Activated T-cell treated with anti-CD3 and anti-CD28 coated beads, Interleukin-2, amount 50 U/mL, for 72 hours (primary cell): ENCODE measurements at regions not wholly inside any gene's neighbourhood (a gene's known extent, or its start where the extent isn't known, plus 50 kb on each side); places are given as distances from the start of the nearest gene placed in this dataset.

Experiments used
- ATAC-seq, 2 donors: fragments of 150-1000 bp; cut with Tn5 transposase; replicated peaks in 1 of 2; 2 replicates each; pipeline ENCODE4 v1.10.0; 2021; ENCODE audit warnings: moderate library complexity in 2 of 2, mild to moderate bottlenecking in 1 of 2
- DNase-seq, 2 donors: peaks; one replicate each; pipeline ENCODE4 v3.0.0; 2021 to 2022; ENCODE audit warnings: mixed read lengths in 1 of 2
- H3K27ac Mint-ChIP-seq: one replicate; pipeline ENCODE4 v1.8.0; 2022; ENCODE audit warnings: mild to moderate bottlenecking, moderate library complexity, mixed read lengths
- H3K27me3 Mint-ChIP-seq: one replicate; pipeline ENCODE4 v1.8.0; 2022; ENCODE audit warnings: low read depth, mixed read lengths
- H3K36me3 Mint-ChIP-seq, 2 donors: one replicate each; pipeline ENCODE4 v1.8.0; 2022; ENCODE audit warnings: mixed read lengths in 2 of 2, mild to moderate bottlenecking in 1 of 2; ENCODE audit not compliant: insufficient read depth in 2 of 2
- H3K4me1 Mint-ChIP-seq: one replicate; pipeline ENCODE4 v1.8.0; 2022; ENCODE audit warnings: low read depth, mixed read lengths
- H3K4me3 Mint-ChIP-seq, 2 donors: one replicate each; pipeline ENCODE4 v1.8.0; 2022; ENCODE audit warnings: mild to moderate bottlenecking in 2 of 2, mixed read lengths in 2 of 2, moderate library complexity in 2 of 2
- H3K9me3 Mint-ChIP-seq, 2 donors: one replicate each; pipeline ENCODE4 v1.8.0; 2022; ENCODE audit warnings: mixed read lengths in 2 of 2

DNA sequence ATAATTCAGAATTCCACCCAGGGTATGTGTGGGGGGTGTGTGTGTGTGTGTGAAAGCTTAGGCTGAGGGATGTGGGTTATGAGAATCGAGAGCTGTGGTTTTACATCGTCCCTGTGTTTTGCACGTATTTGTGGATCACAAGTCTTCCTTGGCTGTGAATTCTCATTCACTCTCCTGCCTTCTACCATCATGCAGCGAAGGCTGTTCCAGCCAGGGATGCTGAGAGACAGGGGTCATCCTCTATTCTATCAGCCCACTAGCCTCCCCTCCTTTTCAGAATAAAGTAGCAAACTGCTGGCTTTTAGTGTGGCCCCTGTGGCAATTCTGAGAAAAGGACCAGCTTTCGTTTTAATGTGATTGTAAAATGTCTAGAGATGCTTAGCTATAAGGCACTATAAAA lies 460.6 kb upstream of the NR2F2 start:
- no peak overlapping the region for H3K27ac Mint-ChIP-seq
- ATAC-seq (no peak), DNase-seq (no peak)
- no peaks in the 10 kb centered on the region for H3K27me3 Mint-ChIP-seq
- no peaks in the 10 kb centered on the region for H3K9me3 Mint-ChIP-seq
- H3K4me1 Mint-ChIP-seq: peaks cover 13% of the 10 kb centered on the region
- H3K36me3 Mint-ChIP-seq: no peaks in the 10 kb centered on the region
- H3K4me3 Mint-ChIP-seq: peak overlapping the region in 1 of 2 donors; percentile 32

DNA sequence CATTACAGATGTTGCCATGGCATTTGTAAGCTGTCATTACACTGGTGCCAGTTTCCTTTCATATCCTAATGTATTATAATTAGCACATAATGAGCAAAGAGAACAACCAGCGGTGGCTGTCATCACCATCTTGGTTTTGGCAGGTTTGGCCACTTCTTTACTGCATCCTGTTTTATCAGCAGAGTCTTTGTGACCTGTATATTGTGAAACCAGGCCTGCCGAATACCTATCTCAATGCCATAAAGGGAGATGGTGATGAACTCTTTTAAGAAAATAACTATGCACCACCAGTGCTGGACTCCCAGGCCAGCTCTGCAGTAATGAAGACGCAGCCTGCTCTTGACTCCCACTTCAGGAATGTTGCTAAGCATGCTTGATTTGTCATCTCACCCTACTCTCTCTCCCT lies 458.1 kb upstream of the NR2F2 start:
- Mint-ChIP-seq H3K27ac (no peak overlapping the region), H3K27me3 (no peaks in the 10 kb centered on the region), H3K4me1 (peaks cover 14% of the 10 kb centered on the region), H3K9me3 (no peaks in the 10 kb centered on the region), H3K36me3 (no peaks in the 10 kb centered on the region), H3K4me3 (no peak overlapping the region)
- DNase-seq (no peak), ATAC-seq (no peak)

DNA sequence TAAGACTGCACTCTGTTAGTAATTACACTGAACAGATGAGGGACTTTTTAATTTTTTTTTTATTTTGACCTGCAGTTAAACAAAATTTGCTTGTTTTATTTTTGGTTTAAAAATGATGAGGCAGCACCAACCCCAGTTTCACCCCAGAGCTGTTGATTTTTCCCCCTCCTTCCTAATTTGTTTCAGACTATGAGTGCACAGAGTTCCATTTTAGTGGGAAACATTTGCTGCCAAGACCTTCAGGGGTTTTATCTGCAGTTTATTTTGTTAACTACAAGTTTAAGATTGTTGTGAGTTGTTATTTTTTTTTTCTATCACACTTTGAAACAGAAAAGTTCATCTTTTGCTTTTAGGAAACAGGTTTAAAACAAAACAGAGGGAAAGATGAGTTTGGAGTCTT lies 455.9 kb upstream of the NR2F2 start:
- Mint-ChIP-seq H3K36me3 (no peaks in the 10 kb centered on the region), H3K27ac (no peak overlapping the region), H3K4me3 (no peak overlapping the region), H3K9me3 (no peaks in the 10 kb centered on the region), H3K27me3 (no peaks in the 10 kb centered on the region), H3K4me1 (peaks cover 21% of the 10 kb centered on the region)
- DNase-seq (no peak), ATAC-seq (no peak)

DNA sequence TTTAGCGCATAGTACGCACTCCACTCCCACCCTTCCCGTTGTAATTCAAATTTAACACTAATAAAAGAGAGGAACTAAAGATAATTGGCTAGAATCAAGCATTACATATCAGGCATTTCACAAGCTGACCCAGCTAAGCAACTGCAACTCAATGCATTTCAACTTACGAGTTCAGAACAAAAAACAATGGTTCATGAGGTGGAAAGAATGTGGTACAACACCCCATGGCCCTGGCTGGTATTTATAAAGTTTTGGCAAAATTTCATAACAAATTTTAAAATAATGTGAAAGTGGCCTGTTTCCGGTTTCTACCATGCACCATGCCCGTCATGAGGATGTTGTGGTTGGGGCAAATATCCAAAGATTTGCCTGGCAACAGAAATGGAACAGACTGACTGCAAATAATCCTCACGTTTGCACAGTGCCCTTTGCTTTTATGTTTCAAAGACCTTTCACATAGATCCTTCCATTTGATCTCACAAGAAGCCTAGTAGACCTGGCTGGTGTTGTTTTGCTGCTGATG lies 455.3 kb upstream of the NR2F2 start:
- H3K27me3 Mint-ChIP-seq: no peaks in the 10 kb centered on the region
- H3K36me3 Mint-ChIP-seq: no peaks in the 10 kb centered on the region
- DNase-seq (no peak), ATAC-seq (no peak)
- H3K4me3 Mint-ChIP-seq: no peak overlapping the region
- peaks cover 21% of the 10 kb centered on the region for H3K4me1 Mint-ChIP-seq
- no peaks in the 10 kb centered on the region for H3K9me3 Mint-ChIP-seq
- no peak overlapping the region for H3K27ac Mint-ChIP-seq

DNA sequence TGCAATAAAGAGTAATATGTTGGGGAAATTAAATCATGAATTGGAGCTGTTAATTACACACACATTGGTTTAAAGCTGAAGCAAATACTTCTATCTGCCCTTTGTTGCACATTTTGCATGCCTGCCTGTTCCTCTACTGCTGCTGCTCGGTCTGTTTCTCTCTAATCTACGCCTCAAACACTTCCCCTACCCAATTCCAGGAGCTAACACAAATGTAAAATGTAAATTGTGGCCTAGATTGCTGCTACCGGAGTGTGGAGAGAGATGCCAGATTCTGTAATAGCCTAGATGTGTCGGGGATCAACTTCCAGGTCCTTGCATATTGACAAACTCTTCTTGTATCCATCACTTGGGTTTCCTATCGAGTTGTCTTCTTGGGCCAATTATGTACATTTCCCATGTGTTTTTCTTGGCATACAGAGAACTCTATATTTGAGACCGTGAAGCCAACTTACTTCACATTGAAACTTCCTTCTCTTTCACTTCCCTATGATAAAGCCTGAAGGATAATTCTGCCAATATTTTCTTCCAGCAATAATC lies 450.4 kb upstream of the NR2F2 start:
- DNase-seq: no peak
- H3K4me3 Mint-ChIP-seq: peak overlapping the region; percentile 37 to 80
- peaks cover 2 to 3% of the 10 kb centered on the region in 2 donors for H3K9me3 Mint-ChIP-seq
- peaks cover 19% of the 10 kb centered on the region for H3K4me1 Mint-ChIP-seq
- no peak for ATAC-seq
- no peaks in the 10 kb centered on the region for H3K27me3 Mint-ChIP-seq
- peak overlapping the region; percentile 61 for H3K27ac Mint-ChIP-seq
- no peaks in the 10 kb centered on the region for H3K36me3 Mint-ChIP-seq

DNA sequence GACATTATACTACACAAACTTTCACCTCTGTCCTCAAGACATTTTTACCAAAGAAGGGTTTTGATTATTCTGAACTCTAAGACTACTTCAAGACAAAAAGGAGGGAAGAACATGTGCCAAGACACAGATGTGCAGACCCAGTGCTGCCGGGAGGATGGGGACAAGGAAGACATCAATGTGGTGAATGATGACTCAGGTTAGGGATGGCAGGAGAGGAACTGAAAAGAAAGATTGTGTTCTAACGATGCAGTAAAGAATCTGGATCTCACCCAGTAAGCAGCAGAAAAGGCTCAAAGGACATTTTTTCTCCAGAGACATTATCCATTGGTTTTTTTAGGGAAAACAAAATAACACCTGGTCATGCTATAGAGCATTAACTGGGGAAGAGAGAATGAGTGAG lies 449.9 kb upstream of the NR2F2 start:
- no peak overlapping the region for H3K27ac Mint-ChIP-seq
- no peak overlapping the region for H3K4me3 Mint-ChIP-seq

DNA sequence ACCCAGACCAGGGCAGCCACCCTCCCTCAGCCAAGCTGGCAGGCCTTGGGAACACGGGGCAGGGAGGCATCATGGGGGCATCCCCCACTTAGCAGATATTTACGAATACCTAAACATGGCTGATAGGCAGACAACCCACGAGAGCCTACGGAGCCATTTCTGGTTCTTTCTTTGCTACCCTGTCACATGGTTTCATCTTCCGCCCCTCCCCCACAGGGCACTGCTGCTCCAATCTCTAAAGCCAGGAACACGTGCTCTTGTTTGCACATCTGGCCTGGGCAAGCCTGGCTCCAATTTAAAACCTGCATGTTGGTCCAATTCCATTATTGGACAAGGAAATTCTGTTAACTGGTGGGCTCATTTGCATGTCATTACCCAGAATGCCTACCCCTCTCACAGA lies 447.4 kb upstream of the NR2F2 start:
- no peaks in the 10 kb centered on the region for H3K27me3 Mint-ChIP-seq
- H3K9me3 Mint-ChIP-seq: peaks cover 2 to 3% of the 10 kb centered on the region in 2 donors

More for the DNA sequence above, 449.9 kb upstream of the NR2F2 start:
- no peaks in the 10 kb centered on the region for H3K27me3 Mint-ChIP-seq
- H3K4me1 Mint-ChIP-seq: peaks cover 19% of the 10 kb centered on the region
- H3K9me3 Mint-ChIP-seq: peaks cover 2 to 3% of the 10 kb centered on the region in 2 donors
- ATAC-seq (no peak), DNase-seq (no peak)
- no peaks in the 10 kb centered on the region for H3K36me3 Mint-ChIP-seq

DNA sequence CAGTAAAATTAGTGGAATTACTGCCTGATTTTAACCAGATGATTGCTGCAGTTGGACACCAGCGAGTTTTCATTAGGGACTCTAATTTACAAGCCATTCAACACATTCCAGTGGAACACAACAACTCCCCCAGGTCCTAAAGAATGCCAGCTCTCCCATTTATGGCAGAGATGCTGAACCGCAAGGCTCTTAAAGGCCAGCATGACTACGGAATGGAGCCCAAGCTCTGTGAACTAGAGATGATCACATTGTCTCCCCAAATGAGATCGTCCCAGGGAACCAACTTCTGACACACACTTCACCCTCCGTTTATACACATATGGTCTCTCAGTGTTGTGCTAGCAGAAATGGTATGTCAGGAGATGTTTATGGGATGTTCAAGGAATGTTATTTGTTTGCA lies 446.2 kb upstream of the NR2F2 start:
- Mint-ChIP-seq H3K4me3 (no peak overlapping the region), H3K27ac (no peak overlapping the region), H3K4me1 (peaks cover 11% of the 10 kb centered on the region), H3K27me3 (no peaks in the 10 kb centered on the region), H3K9me3 (peaks cover 2 to 3% of the 10 kb centered on the region in 2 donors), H3K36me3 (no peaks in the 10 kb centered on the region)
- no peak for ATAC-seq
- DNase-seq: no peak

More for the DNA sequence above, 447.4 kb upstream of the NR2F2 start:
- no peak overlapping the region for H3K27ac Mint-ChIP-seq
- peaks cover 19% of the 10 kb centered on the region for H3K4me1 Mint-ChIP-seq
- H3K4me3 Mint-ChIP-seq: no peak overlapping the region
- DNase-seq (no peak), ATAC-seq (no peak)
- no peaks in the 10 kb centered on the region for H3K36me3 Mint-ChIP-seq

DNA sequence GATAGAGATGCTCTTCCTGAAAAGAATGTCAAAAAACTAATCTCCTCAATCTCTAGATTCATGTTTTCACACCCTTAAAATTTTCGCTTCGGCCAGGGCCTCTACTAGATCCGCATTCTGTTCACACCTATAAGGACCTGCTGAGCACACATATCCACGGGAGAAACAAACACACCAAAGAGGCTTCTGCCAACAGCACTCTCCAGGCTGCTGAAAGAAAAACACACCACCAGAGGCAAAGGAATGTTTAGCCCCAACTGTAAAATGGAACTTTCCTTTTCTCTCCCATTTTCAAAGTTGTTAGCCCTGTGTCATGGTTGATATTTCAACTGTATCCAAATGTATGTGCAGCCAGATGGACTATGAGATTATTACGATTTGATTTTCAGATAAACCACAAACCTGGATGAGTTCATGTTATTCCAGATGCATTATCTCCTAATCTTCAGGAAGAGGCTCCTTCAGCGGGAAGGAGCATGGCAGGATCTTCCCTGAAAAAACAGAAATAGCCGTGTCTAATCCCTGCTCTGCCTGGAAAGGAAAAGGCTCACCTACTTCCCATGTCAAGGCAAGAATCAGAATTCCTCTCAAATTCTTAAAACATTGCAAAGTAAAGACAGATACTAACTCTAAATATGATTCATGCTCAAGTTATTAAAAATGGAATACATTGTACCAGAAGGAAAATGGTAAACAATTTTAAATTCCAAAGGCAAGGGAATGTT lies 442.7 kb upstream of the NR2F2 start:
- Mint-ChIP-seq H3K9me3 (peaks cover 0 to 4% of the 10 kb centered on the region in 2 donors), H3K36me3 (peaks cover 0 to 2% of the 10 kb centered on the region in 2 donors), H3K4me1 (no peaks in the 10 kb centered on the region), H3K27ac (no peak overlapping the region), H3K27me3 (no peaks in the 10 kb centered on the region), H3K4me3 (no peak overlapping the region)
- no peak for ATAC-seq
- DNase-seq: no peak

DNA sequence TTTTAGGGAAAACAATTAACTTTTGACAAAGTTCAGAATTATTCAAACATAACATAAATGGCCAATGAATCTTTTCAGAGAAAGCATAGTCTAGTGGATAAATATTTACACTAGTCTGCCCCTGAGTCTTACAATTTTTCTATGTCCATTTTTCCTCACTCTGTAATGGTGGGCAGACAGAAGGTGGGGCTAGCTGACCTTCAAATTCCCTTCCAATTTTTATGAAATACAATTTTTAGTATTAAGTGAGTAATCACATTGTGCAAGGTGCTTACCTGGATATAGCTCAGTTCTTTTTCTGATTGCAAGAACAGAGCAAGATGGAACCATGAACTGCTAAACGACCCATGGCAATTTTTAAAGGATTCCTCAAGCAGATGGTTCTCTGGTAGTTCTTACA lies 441.7 kb upstream of the NR2F2 start:
- peaks cover 0 to 2% of the 10 kb centered on the region in 2 donors for H3K36me3 Mint-ChIP-seq
- H3K27ac Mint-ChIP-seq: no peak overlapping the region
- peaks cover 0 to 6% of the 10 kb centered on the region in 2 donors for H3K9me3 Mint-ChIP-seq
- no peaks in the 10 kb centered on the region for H3K27me3 Mint-ChIP-seq
- DNase-seq (no peak), ATAC-seq (no peak)
- no peak overlapping the region for H3K4me3 Mint-ChIP-seq
- H3K4me1 Mint-ChIP-seq: no peaks in the 10 kb centered on the region

DNA sequence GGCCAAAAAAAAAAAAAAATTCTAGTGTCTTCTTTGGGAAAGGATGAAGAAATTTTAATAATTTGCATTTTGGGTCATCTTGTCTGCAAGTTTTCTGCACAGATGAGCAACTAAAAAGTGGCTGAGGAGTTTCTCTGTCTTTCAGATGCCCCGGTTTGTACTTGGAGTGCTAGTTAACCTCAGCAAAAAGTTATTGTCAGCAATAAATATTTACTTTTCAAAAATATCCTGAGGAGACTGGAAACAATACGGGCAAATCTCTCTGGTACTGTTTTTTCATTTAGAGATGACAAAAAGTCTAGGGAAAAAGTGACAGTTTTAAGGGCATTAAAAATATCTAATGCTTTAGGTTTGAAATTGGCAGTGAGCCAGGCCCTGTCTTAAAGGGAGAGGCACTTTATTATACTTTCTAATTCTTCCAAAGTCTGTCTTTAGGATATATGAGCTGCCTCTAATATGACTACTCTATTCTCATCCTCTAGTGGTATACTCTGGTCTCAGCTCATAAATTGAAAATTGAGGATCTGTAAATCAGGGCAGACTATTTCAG lies 436.0 kb upstream of the NR2F2 start:
- H3K27ac Mint-ChIP-seq: no peak overlapping the region
- peaks cover 0 to 2% of the 10 kb centered on the region in 2 donors for H3K36me3 Mint-ChIP-seq
- DNase-seq: no peak
- peaks cover 0 to 4% of the 10 kb centered on the region in 2 donors for H3K9me3 Mint-ChIP-seq
- H3K27me3 Mint-ChIP-seq: no peaks in the 10 kb centered on the region
- no peaks in the 10 kb centered on the region for H3K4me1 Mint-ChIP-seq
- ATAC-seq: no peak
- no peak overlapping the region for H3K4me3 Mint-ChIP-seq

DNA sequence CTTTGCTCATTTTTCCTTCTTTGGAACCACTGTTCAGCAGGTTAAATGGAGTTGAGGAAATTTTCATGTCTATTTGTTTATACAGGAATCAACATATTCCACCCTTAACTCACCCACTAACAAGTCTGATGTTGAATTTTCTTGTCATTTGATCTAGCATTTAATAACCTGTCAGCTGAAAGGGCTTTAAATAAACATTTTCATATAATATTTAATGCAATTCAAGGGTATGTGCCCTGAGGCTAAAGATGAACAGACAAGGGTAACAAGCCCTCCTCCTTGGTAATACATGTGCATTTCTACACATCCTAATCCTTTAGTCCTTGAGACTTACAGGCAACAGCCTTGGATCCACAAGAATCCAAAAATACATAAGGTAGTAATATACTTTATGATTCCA lies 435.0 kb upstream of the NR2F2 start:
- ATAC-seq: no peak

DNA sequence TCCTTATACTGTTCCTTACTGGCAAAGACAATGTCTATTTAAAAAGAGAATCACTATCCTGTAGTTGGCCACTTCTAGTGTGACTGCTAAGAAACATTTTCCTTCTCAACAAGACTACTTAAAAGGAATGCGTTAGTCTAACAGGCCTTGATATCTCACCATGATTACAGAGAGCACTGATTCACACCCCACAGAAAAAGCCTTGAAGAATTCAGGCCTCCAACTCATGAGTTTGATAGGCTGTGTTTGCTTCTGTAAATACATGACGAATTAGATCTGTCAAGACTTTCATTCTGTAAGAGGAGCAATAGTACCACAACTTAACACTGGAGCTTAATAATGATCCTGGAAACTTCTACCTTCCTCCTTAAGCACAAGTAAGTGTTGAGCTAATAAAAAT lies 432.8 kb upstream of the NR2F2 start:
- Mint-ChIP-seq H3K9me3 (peaks cover 0 to 4% of the 10 kb centered on the region in 2 donors), H3K27me3 (peaks cover 6% of the 10 kb centered on the region), H3K4me1 (no peaks in the 10 kb centered on the region), H3K36me3 (no peaks in the 10 kb centered on the region), H3K4me3 (no peak overlapping the region), H3K27ac (no peak overlapping the region)
- no peak for ATAC-seq
- no peak for DNase-seq

More for the DNA sequence above, 435.0 kb upstream of the NR2F2 start:
- Mint-ChIP-seq H3K27me3 (no peaks in the 10 kb centered on the region), H3K27ac (no peak overlapping the region), H3K36me3 (peaks cover 0 to 2% of the 10 kb centered on the region in 2 donors), H3K9me3 (peaks cover 0 to 4% of the 10 kb centered on the region in 2 donors), H3K4me3 (no peak overlapping the region), H3K4me1 (no peaks in the 10 kb centered on the region)
- no peak for DNase-seq
